PC-3 (cell line): ENCODE measurements at regions not wholly inside any gene's neighbourhood (a gene's known extent, or its start where the extent isn't known, plus 50 kb on each side); places are given as distances from the start of the nearest gene placed in this dataset.

Experiments
- ATAC-seq: fragments of 200-7000 bp; cut with Tn5 transposase; 2 replicates; pipeline ENCODE4 v1.9.1; 2020; ENCODE audit warnings: mild to moderate bottlenecking, moderate library complexity
- BruUV-seq: library from RNA; stranded (reverse); fragments of 400-500 nt; replicated peaks from 2 replicates; lab custom pipeline; 2021; lab: Mats Ljungman, UMichigan
- CTCF ChIA-PET: fragments of 300-600 bp; sonication (Branson Sonifier 250); formaldehyde crosslinking; loops from one replicate; lab custom pipeline; 2022; ENCODE audit warnings: antibody characterized with exemption; lab: Charles Lee
- POLR2A ChIA-PET: fragments of 300-600 bp; sonication (Branson Sonifier 250); formaldehyde crosslinking; loops from one replicate; lab custom pipeline; 2022; ENCODE audit warnings: antibody characterized with exemption; ENCODE audit not compliant: unreplicated experiment; lab: Charles Lee
- DNase-seq: peaks from one replicate; pipeline ENCODE4 v3.0.0-alpha.2; 2015
- H2AFZ ChIP-seq: fragments of 300-600 bp; sonication (generic); 2 replicates; pipeline ENCODE4 v1.6.0; 2016; ENCODE audit warnings: antibody characterized with exemption, low read length
- H3F3A ChIP-seq: fragments of 300-600 bp; sonication (generic); one replicate; pipeline ENCODE4 v1.6.0; 2017; ENCODE audit warnings: antibody characterized with exemption, low read length, control low read depth, mild to moderate bottlenecking; ENCODE audit not compliant: unreplicated experiment
- H3K27ac ChIP-seq: fragments of 300-600 bp; sonication (generic); 2 replicates; pipeline ENCODE4 v1.5.1; 2016; ENCODE audit warnings: mild to moderate bottlenecking, low read length
- H3K27me3 ChIP-seq: fragments of 300-600 bp; sonication (generic); 2 replicates; pipeline ENCODE4 v1.6.1; 2016; ENCODE audit warnings: low read length, mixed read lengths
- H3K36me3 ChIP-seq: fragments of 300-600 bp; sonication (generic); 2 replicates; pipeline ENCODE4 v1.6.1; 2016; ENCODE audit warnings: low read depth, mixed run types, low read length, mixed read lengths
- H3K4me1 ChIP-seq: fragments of 300-600 bp; sonication (generic); 2 replicates; pipeline ENCODE4 v1.5.1; 2016; ENCODE audit warnings: low read length; ENCODE audit not compliant: insufficient read depth
- H3K4me2 ChIP-seq: fragments of 300-600 bp; sonication (generic); 2 replicates; pipeline ENCODE4 v1.6.0; 2016; ENCODE audit warnings: low read length
- H3K4me3 ChIP-seq: fragments of 300-600 bp; sonication (generic); 2 replicates; pipeline ENCODE4 v1.5.1; 2016; ENCODE audit warnings: mild to moderate bottlenecking, low read length, mixed read lengths
- H3K79me2 ChIP-seq: fragments of 300-600 bp; sonication (generic); 2 replicates; pipeline ENCODE4 v1.6.1; 2017; ENCODE audit warnings: low read length, mixed read lengths
- H3K9ac ChIP-seq: fragments of 300-600 bp; sonication (generic); 2 replicates; pipeline ENCODE4 v1.6.0; 2016; ENCODE audit warnings: mild to moderate bottlenecking, low read length
- H3K9me2 ChIP-seq: fragments of 300-600 bp; sonication (generic); replicated peaks from 2 replicates; pipeline ENCODE4 v1.6.1; 2016; ENCODE audit warnings: mixed run types, low read length, mixed read lengths
- H3K9me3 ChIP-seq: fragments of 300-600 bp; sonication (generic); 2 replicates; pipeline ENCODE4 v1.6.1; 2016; ENCODE audit warnings: low read length, mixed read lengths
- H4K20me1 ChIP-seq: fragments of 300-600 bp; sonication (generic); 2 replicates; pipeline ENCODE4 v1.6.1; 2016; ENCODE audit warnings: low read length, mixed read lengths
- CTCF ChIP-seq: fragments of 300-600 bp; sonication (generic); conservative IDR thresholded peaks from 2 replicates; pipeline ENCODE4 v1.5.1; 2017; ENCODE audit warnings: antibody characterized with exemption, low read depth, mild to moderate bottlenecking, low read length
- EZH2 ChIP-seq: fragments of 300-600 bp; sonication (generic); IDR thresholded peaks from one replicate; pipeline ENCODE4 v1.6.1; 2017; ENCODE audit warnings: antibody characterized with exemption, mild to moderate bottlenecking, low read length; ENCODE audit not compliant: unreplicated experiment
- EZH2phosphoT487 ChIP-seq: fragments of 300-600 bp; sonication (generic); IDR thresholded peaks from 2 replicates; pipeline ENCODE4 v1.6.1; 2018; ENCODE audit warnings: mild to moderate bottlenecking, antibody characterized with exemption, low read length, borderline replicate concordance
- intact Hi-C: fragments of 100-400 bp; cut with micrococcal nuclease; formaldehyde crosslinking; loops from 2 replicates; pipeline ENCODE4 v1.9.0; 2023

- ATAC-seq (no peak), DNase-seq (no peak)
- TF ChIP-seq CTCF (no peak), EZH2phosphoT487 (no peak), EZH2 (no peak)
- no peaks in the 10 kb centered on the region for H4K20me1 ChIP-seq
- peak overlapping the region; percentile 16; the same call in 1 of the 2 replicates for H3K9ac ChIP-seq
- H3K27ac ChIP-seq, result 0 out of 2 replicates have a peak overlapping the region, but pooled peaks have one; percentile 2
- no peaks in the 10 kb centered on the region for H3K27me3 ChIP-seq
- peak overlapping the region; percentile 77 for H2AFZ ChIP-seq
- H3K36me3 ChIP-seq, result no peaks in the 10 kb centered on the region
- H3K4me3 ChIP-seq, result peak overlapping the region; percentile 51
- no peaks in the 10 kb centered on the region for H3K9me2 ChIP-seq
- POLR2A ChIA-PET, result no interaction called here
- CTCF ChIA-PET, result interaction anchor here (0.6 to 1.0 kb wide), 3 partner anchors 80 to 186 kb away, joined by 3 to 5 read pairs (median 4); no protein-coding TSS in a partner anchor
- intact Hi-C loops, result loop anchor here (1.0 to 10.0 kb wide), 4 partner anchors 186 to 1268 kb away; partner anchors contain the start of gene ETAA1
- H3F3A ChIP-seq, result no peaks in the 10 kb centered on the region
- BruUV-seq, result no TSS peak
- peaks cover 8% of the 10 kb centered on the region for H3K4me1 ChIP-seq
- peak overlapping the region; percentile 70 for H3K4me2 ChIP-seq
- H3K9me3 ChIP-seq, result no peaks in the 10 kb centered on the region
- H3K79me2 ChIP-seq, result no peaks in the 10 kb centered on the region
Measured at GRCh38 chr2:67845621-67846369, 217.0 kb downstream of the C1D start.

- Histone ChIP-seq H3K79me2 (no peaks in the 10 kb centered on the region), H3K27ac (0 out of 2 replicates have a peak overlapping the region, but pooled peaks have one; percentile 2), H3K4me1 (peaks cover 8% of the 10 kb centered on the region), H3K9me3 (no peaks in the 10 kb centered on the region), H3K4me3 (peak overlapping the region; percentile 51), H3K9me2 (no peaks in the 10 kb centered on the region), H4K20me1 (no peaks in the 10 kb centered on the region), H3K36me3 (no peaks in the 10 kb centered on the region), H3K4me2 (peak overlapping the region; percentile 70), H3K9ac (peak overlapping the region; percentile 16; the same call in 1 of the 2 replicates), H2AFZ (peak overlapping the region; percentile 77), H3K27me3 (no peaks in the 10 kb centered on the region), H3F3A (no peaks in the 10 kb centered on the region)
- ChIA-PET CTCF (interaction anchor here (0.6 to 1.0 kb wide), 3 partner anchors 79 to 185 kb away, joined by 3 to 5 read pairs (median 4); no protein-coding TSS in a partner anchor), POLR2A (no interaction called here)
- no peak for TF ChIP-seq EZH2phosphoT487
- TF ChIP-seq EZH2, result no peak
- peak; percentile 87 for TF ChIP-seq CTCF
- intact Hi-C loops, result loop anchor here (1.0 to 10.0 kb wide), 4 partner anchors 185 to 1269 kb away; partner anchors contain the start of gene ETAA1
- DNase-seq (peak; percentile 98), ATAC-seq (peak; percentile 71)
- no TSS peak for BruUV-seq
Measured at GRCh38 chr2:67846370-67847070, 216.3 kb downstream of the C1D start.
